Panc1 (cell line): ENCODE measurements at regions not wholly inside any gene's neighbourhood (a gene's known extent, or its start where the extent isn't known, plus 50 kb on each side); places are given as distances from the start of the nearest gene placed in this dataset.

Experiments used
- ATAC-seq: fragments of 200-7000 bp; cut with Tn5 transposase; 2 replicates; pipeline ENCODE4 v1.9.1; 2020; ENCODE audit warnings: mild to moderate bottlenecking, moderate library complexity
- BruUV-seq: library from RNA; stranded (reverse); fragments of 400-500 nt; replicated peaks from 2 replicates; lab custom pipeline; 2021; lab: Mats Ljungman, UMichigan
- CTCF ChIA-PET: fragments of 300-600 bp; sonication (Branson Sonifier 250); formaldehyde crosslinking; loops from one replicate; lab custom pipeline; 2022; ENCODE audit warnings: antibody characterized with exemption; lab: Charles Lee
- POLR2A ChIA-PET: fragments of 300-600 bp; sonication (Branson Sonifier 250); formaldehyde crosslinking; loops from one replicate; lab custom pipeline; 2022; ENCODE audit warnings: antibody characterized with exemption; lab: Charles Lee
- DNase-seq: peaks from one replicate; pipeline ENCODE4 v3.0.0-alpha.2; 2010; ENCODE audit warnings: low read depth, low spot score
- H3K27ac ChIP-seq: 2 replicates; pipeline ENCODE4 v1.5.1; 2011; ENCODE audit warnings: mild to moderate bottlenecking, low read length, inconsistent platforms
- H3K27me3 ChIP-seq: fragments of 200-500 bp; sonication (Bioruptor generic); 2 replicates; pipeline ENCODE4 v1.6.0; 2014; ENCODE audit warnings: low read length, inconsistent platforms; ENCODE audit not compliant: control insufficient read depth, insufficient read depth
- H3K36me3 ChIP-seq: fragments of 200-500 bp; sonication (Bioruptor generic); 2 replicates; pipeline ENCODE4 v1.5.1; 2014; ENCODE audit warnings: inconsistent platforms, mild to moderate bottlenecking, low read length, moderate library complexity; ENCODE audit not compliant: control insufficient read depth, insufficient read depth
- H3K4me1 ChIP-seq: 2 replicates; pipeline ENCODE4 v1.5.1; 2011; ENCODE audit warnings: inconsistent platforms, mild to moderate bottlenecking, low read length, moderate library complexity; ENCODE audit not compliant: control insufficient read depth, insufficient read depth
- H3K4me3 ChIP-seq, 2 experiments: 2 replicates each; pipeline ENCODE4 v1.5.1; 2011 to 2012; ENCODE audit warnings: low read depth in 2 of 2, low read length in 2 of 2, mild to moderate bottlenecking in 2 of 2, inconsistent platforms in 1 of 2, moderate library complexity in 1 of 2
- H3K9me3 ChIP-seq: fragments of 200-500 bp; sonication (Bioruptor generic); 2 replicates; pipeline ENCODE4 v1.5.1; 2014; ENCODE audit warnings: low read depth, mild to moderate bottlenecking, inconsistent platforms, low read length, moderate library complexity; ENCODE audit not compliant: control insufficient read depth, insufficient read depth
- CTCF ChIP-seq: fragments of 450-650 bp; IDR thresholded peaks from 2 replicates; pipeline ENCODE4 v1.5.1; 2017; ENCODE audit warnings: mild to moderate bottlenecking
- POLR2AphosphoS5 ChIP-seq: IDR thresholded peaks from 2 replicates; pipeline ENCODE4 v1.6.1; 2012; ENCODE audit warnings: mild to moderate bottlenecking, low read depth, low read length, moderate library complexity
- REST ChIP-seq, 2 experiments: IDR thresholded peaks; 2 replicates each; pipeline ENCODE4 v1.6.1; 2011 to 2012; ENCODE audit warnings: low read depth in 2 of 2, control low read depth in 1 of 2, low read length in 1 of 2, mild to moderate bottlenecking in 1 of 2, moderate library complexity in 1 of 2; ENCODE audit not compliant: insufficient read depth in 1 of 2
- SIN3A ChIP-seq: IDR thresholded peaks from 2 replicates; pipeline ENCODE4 v1.6.1; 2012; ENCODE audit warnings: low read depth, mild to moderate bottlenecking, low read length, moderate library complexity, borderline replicate concordance; ENCODE audit not compliant: insufficient read depth
- TCF7L2 ChIP-seq: IDR thresholded peaks from 2 replicates; pipeline ENCODE4 v1.6.1; 2011; ENCODE audit warnings: mild to moderate bottlenecking, low read depth, low read length, inconsistent platforms
- in situ Hi-C: cut with HindIII; loops from 2 replicates; pipeline ENCODE4 v1.10.0; 2016; ENCODE audit warnings: low sequenced_read_pairs, low pct_unique_long_range_greater_than_20kb
- intact Hi-C: fragments of 100-400 bp; cut with micrococcal nuclease; formaldehyde crosslinking; loops from one replicate; pipeline ENCODE4 v1.10.0; 2022; ENCODE audit not compliant: unreplicated experiment

GRCh38 chr5:66299463-66299862, 155.4 kb downstream of the SREK1 start:
- Histone ChIP-seq H3K4me1 (no peaks in the 10 kb centered on the region), H3K27me3 (no peaks in the 10 kb centered on the region; the same call in none of the 2 replicates), H3K27ac (no peak overlapping the region), H3K9me3 (no peaks in the 10 kb centered on the region), H3K36me3 (no peaks in the 10 kb centered on the region), H3K4me3 (no peak overlapping the region)
- ChIA-PET POLR2A (no interaction called here), CTCF (no interaction called here)
- no TSS peak for BruUV-seq
- ATAC-seq (no peak), DNase-seq (no peak)
- in situ Hi-C loops, result no loop called here
- intact Hi-C loops, result no loop called here
- TF ChIP-seq POLR2AphosphoS5 (no peak), TCF7L2 (no peak), CTCF (no peak), REST (IDR thresholded peaks at IDR 0.05; ENCODE audit: insufficient read depth in 1 of 2, low read depth in 2 of 2, low read length in 1 of 2) (no peak), SIN3A (no peak)

GRCh38 chr5:66302344-66302743, 158.2 kb downstream of the SREK1 start:
- ChIA-PET CTCF (no interaction called here), POLR2A (no interaction called here)
- TF ChIP-seq CTCF (no peak), REST (IDR thresholded peaks at IDR 0.05; ENCODE audit: insufficient read depth in 1 of 2, low read depth in 2 of 2, low read length in 1 of 2) (no peak), SIN3A (no peak), POLR2AphosphoS5 (no peak), TCF7L2 (no peak)
- H3K36me3 ChIP-seq, result no peaks in the 10 kb centered on the region
- in situ Hi-C loops, result no loop called here
- no peak overlapping the region for H3K4me3 ChIP-seq
- H3K27me3 ChIP-seq, result no peaks in the 10 kb centered on the region; the same call in none of the 2 replicates
- ATAC-seq (no peak), DNase-seq (no peak)
- H3K27ac ChIP-seq, result no peak overlapping the region
- BruUV-seq, result no TSS peak
- intact Hi-C loops, result no loop called here
- H3K4me1 ChIP-seq, result no peaks in the 10 kb centered on the region
- no peaks in the 10 kb centered on the region for H3K9me3 ChIP-seq
